ENCODE measurements at regions not wholly inside any gene's neighbourhood (a gene's known extent, or its start where the extent isn't known, plus 50 kb on each side); places are given as distances from the start of the nearest gene placed in this dataset.
"Not testable (repeated sequence)": the region's sequence is repeated elsewhere in the genome, so short reads cannot be mapped to it uniquely, and the experiment has no call there.

DNA sequence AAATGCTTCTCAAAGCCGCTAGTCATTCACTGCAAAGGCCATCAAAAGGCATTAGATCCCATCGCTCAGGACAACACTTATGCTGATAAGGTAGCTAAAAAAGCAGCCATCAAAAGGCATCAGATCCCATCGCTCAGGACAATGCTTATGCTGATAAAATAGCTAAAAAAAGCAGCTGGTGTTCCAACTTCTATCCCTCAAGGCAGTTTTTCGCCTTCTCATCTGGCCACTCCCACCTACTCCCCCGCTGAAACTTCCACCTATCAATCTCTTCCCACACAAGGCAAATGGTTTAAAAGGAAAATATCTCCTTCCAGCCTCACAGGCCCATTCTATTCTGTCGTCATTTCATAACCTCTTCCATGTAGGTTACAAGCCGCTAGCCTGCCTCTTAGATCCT lies 101.6 kb upstream of the SLC6A14 start:
- not testable (repeated sequence) for TF ChIP-seq POLR2A (IDR thresholded peaks at IDR 0.05)
- TF ChIP-seq, protein P1, sequence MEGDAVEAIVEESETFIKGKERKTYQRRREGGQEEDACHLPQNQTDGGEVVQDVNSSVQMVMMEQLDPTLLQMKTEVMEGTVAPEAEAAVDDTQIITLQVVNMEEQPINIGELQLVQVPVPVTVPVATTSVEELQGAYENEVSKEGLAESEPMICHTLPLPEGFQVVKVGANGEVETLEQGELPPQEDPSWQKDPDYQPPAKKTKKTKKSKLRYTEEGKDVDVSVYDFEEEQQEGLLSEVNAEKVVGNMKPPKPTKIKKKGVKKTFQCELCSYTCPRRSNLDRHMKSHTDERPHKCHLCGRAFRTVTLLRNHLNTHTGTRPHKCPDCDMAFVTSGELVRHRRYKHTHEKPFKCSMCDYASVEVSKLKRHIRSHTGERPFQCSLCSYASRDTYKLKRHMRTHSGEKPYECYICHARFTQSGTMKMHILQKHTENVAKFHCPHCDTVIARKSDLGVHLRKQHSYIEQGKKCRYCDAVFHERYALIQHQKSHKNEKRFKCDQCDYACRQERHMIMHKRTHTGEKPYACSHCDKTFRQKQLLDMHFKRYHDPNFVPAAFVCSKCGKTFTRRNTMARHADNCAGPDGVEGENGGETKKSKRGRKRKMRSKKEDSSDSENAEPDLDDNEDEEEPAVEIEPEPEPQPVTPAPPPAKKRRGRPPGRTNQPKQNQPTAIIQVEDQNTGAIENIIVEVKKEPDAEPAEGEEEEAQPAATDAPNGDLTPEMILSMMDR (IDR thresholded peaks at IDR 0.05) = not testable (repeated sequence)
